GM12878 (cell line): ENCODE measurements at regions not wholly inside any gene's neighbourhood (a gene's known extent, or its start where the extent isn't known, plus 50 kb on each side); places are given as distances from the start of the nearest gene placed in this dataset.

Experiments used
- CHD1 ChIP-seq: IDR thresholded peaks from 2 replicates; pipeline ENCODE4 v1.6.1; 2012; ENCODE audit warnings: low read depth, low read length, improper control_type of control experiment
- HCFC1 ChIP-seq: fragments of 150-350 bp; IDR thresholded peaks from 2 replicates; pipeline ENCODE4 v1.6.1; 2014; ENCODE audit warnings: low read length
- NFIC ChIP-seq: IDR thresholded peaks from 2 replicates; pipeline ENCODE4 v1.6.1; 2012; ENCODE audit warnings: low read depth, mild to moderate bottlenecking, inconsistent platforms, low read length, moderate library complexity
- POLR2A ChIP-seq: IDR thresholded peaks from 2 replicates; pipeline ENCODE4 v1.6.1; 2011; ENCODE audit warnings: low read depth, mild to moderate bottlenecking, low read length
- SUZ12 ChIP-seq: fragments of 200-600 bp; sonication (generic); IDR thresholded peaks from one replicate; pipeline ENCODE4 v1.6.1; 2018; ENCODE audit warnings: antibody characterized with exemption, mild to moderate bottlenecking; ENCODE audit not compliant: unreplicated experiment
- ZNF592 ChIP-seq: fragments of 450-650 bp; IDR thresholded peaks from 2 replicates; pipeline ENCODE4 v1.6.1; 2017; ENCODE audit warnings: mild to moderate bottlenecking, moderate library complexity
- ZSCAN29 ChIP-seq: fragments of 450-650 bp; IDR thresholded peaks from 2 replicates; pipeline ENCODE4 v1.6.1; 2017; ENCODE audit warnings: mild to moderate bottlenecking, moderate library complexity
- TF ChIP-seq, protein P1 (sequence below), 3 experiments: IDR thresholded peaks in 2 of 3; conservative IDR thresholded peaks in 1 of 3; 2 replicates each; pipeline ENCODE4 v1.5.1; 2011; ENCODE audit warnings: low read depth in 3 of 3, low read length in 3 of 3, mild to moderate bottlenecking in 3 of 3, control low read depth in 2 of 3, moderate library complexity in 2 of 3, inconsistent platforms in 1 of 3, mixed read lengths in 1 of 3; ENCODE audit not compliant: control insufficient read depth in 2 of 3, insufficient read depth in 1 of 3; ENCODE audit errors: extremely low read depth in 1 of 3
- TF ChIP-seq, protein P2 (sequence below): IDR thresholded peaks from 2 replicates; pipeline ENCODE4 v1.6.1; 2012; ENCODE audit warnings: low read depth, low read length, improper control_type of control experiment

DNA sequence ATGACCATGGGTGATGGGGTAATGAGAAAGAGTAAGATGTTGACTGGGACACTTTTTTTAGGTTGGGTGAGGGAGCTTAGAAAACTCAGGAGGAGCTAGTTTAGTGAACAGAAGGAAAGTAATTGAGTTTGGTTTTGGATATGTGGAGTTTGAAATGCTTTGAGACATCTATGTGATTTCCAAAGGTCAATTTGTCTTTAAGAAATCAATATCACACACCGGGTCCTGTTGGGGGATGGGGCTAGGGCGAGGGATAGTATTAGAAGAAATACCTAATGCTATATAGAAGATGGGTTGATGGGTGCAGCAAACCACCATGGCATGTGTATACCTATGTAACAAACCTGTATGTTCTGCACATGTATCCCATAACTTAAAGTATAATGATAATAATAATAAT is 118.4 kb downstream of the ASCL1 start:
- TF ChIP-seq HCFC1 (no peak), POLR2A (no peak), NFIC (no peak), CHD1 (no peak), ZNF592 (no peak), ZSCAN29 (no peak), SUZ12 (no peak)
- TF ChIP-seq, protein P1, sequence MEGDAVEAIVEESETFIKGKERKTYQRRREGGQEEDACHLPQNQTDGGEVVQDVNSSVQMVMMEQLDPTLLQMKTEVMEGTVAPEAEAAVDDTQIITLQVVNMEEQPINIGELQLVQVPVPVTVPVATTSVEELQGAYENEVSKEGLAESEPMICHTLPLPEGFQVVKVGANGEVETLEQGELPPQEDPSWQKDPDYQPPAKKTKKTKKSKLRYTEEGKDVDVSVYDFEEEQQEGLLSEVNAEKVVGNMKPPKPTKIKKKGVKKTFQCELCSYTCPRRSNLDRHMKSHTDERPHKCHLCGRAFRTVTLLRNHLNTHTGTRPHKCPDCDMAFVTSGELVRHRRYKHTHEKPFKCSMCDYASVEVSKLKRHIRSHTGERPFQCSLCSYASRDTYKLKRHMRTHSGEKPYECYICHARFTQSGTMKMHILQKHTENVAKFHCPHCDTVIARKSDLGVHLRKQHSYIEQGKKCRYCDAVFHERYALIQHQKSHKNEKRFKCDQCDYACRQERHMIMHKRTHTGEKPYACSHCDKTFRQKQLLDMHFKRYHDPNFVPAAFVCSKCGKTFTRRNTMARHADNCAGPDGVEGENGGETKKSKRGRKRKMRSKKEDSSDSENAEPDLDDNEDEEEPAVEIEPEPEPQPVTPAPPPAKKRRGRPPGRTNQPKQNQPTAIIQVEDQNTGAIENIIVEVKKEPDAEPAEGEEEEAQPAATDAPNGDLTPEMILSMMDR (IDR thresholded peaks at IDR 0.05 in 2 of 3, conservative IDR thresholded peaks at IDR 0.05 in 1 of 3; ENCODE audit: control insufficient read depth in 2 of 3, extremely low read depth in 1 of 3, insufficient read depth in 1 of 3, low read depth in 3 of 3, low read length in 3 of 3), result no peak
- TF ChIP-seq, protein P2, sequence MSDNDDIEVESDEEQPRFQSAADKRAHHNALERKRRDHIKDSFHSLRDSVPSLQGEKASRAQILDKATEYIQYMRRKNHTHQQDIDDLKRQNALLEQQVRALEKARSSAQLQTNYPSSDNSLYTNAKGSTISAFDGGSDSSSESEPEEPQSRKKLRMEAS, result no peak
